Left cardiac atrium (tissue), 4 donors: ENCODE measurements at regions not wholly inside any gene's neighbourhood (a gene's known extent, or its start where the extent isn't known, plus 50 kb on each side); places are given as distances from the start of the nearest gene placed in this dataset.

Experiments
- ATAC-seq, 2 donors: fragments of 200-7000 bp; cut with Tn5 transposase; one replicate each; pipeline ENCODE4 v1.9.1; 2020; ENCODE audit warnings: mild to moderate bottlenecking in 2 of 2, moderate library complexity in 2 of 2
- DNase-seq: peaks from one replicate; pipeline ENCODE4 v3.0.0-alpha.2; 2020
- intact Hi-C, 2 donors: fragments of 100-400 bp; cut with DNase I; formaldehyde crosslinking; loops; one replicate each; pipeline versions ENCODE4 v1.14.1 to v1.15.1; 2022 to 2023
- donor health status: DM: no; HTN: yes; CAD: no.
- donor health status: DM: no; HTN: yes; CAD: no; lungs with severe emphysema.
- donor health status: DM: yes; HTN: yes; CAD: no.
- donor health status: Dilated cardiomyopathy.

DNA sequence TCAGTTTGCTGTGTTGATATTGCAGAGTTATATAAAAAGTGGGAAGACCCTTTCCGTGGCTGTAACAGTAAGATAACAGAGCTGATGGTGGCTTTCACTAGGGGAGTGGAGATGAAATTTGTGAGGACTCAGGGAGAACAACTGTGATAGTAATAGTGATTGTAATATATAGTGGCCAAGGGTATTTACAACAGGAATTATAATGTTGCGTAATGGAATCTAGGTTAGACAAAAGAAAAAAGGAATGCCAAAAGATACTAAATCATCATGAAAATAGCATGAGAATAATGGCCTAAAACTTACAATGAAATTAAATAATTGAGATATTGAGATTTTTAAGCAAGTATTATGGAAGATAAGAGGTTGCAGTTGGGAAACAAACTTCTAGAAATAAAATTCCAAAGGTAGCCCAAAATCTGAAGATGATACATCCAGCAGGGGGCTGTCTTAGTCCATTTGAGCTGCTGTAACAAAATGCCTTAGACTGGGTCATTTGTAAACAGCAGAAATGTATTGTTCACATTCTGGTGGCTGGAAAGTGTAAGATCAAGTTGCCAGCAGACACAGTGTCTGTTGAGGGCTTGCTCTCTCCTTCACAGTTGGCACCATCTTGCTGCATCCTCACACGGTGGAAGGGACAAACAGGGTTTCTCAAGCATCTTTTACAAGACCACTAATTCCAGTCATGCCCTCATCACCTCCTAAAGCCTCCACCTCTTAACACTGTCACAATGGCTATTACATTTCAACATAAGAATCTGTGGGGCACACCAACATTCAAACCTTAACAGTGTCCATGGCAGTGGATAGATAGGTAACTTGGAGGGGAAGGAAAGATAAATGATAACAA lies 711.2 kb downstream of the MRPL39 start:
- no peak for DNase-seq
- no peak for ATAC-seq
- intact Hi-C loops, result loop anchor here (1.0 to 5.0 kb wide), 3 partner anchors 416 to 491 kb away; no protein-coding TSS in a partner anchor

DNA sequence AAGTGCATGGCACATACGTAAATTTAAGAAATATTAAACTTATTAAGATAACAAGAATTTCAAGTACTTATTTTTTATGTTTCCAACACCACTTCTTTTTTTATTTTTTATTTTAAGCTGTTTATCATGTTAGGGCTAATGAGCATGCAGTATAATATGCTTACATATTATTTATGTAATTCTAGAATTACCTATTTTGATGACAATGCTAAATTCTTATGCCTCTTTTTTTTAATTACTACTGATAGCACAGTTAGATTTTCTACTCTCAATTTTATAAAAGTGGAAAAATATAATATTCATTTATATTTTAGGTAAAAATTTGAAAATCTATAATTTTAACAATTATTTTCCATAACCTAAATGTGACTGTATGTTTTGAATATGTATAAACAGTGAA lies 713.0 kb downstream of the MRPL39 start:
- DNase-seq, result no peak
- intact Hi-C loops, result no loop called here
- no peak for ATAC-seq

DNA sequence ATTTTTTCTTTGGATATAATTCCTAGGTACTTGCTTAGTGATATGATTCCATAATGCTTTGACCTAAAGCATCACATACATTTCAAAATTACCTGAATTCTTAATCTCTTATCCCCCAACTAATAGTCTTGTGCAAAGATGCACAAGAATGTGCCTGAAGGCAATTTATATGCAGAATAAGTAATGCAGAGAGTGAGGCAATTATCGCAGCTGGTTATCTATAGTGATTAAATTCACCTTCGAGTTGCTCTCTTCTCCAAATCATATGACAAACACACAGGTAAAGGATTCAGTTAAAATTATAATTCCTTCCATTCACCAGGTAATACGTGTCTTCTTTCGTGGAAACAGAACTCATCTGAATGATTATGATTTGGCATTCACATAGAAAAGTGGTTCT lies 717.3 kb downstream of the MRPL39 start:
- intact Hi-C loops, result no loop called here
- DNase-seq, result no peak
- ATAC-seq, result no peak

DNA sequence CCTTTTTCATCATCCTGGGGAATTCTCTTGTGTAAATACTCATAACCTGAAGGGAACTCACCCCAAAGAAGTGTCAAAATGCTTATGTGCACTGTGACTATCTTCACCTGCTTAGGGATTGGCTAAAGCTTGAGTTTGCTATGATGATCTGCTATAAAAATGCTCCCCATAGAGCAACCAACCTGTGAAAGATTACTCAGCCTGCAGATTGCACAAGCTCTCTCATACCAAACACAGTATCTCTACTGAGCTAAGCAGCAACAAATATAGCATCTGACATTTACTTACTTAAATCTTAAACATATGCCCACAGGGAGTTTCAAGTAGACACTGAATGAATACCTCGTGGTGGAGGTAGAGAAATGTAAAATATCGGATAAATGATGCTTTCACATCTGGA lies 725.8 kb downstream of the MRPL39 start:
- ATAC-seq (no peak), DNase-seq (no peak)
- intact Hi-C loops, result no loop called here

DNA sequence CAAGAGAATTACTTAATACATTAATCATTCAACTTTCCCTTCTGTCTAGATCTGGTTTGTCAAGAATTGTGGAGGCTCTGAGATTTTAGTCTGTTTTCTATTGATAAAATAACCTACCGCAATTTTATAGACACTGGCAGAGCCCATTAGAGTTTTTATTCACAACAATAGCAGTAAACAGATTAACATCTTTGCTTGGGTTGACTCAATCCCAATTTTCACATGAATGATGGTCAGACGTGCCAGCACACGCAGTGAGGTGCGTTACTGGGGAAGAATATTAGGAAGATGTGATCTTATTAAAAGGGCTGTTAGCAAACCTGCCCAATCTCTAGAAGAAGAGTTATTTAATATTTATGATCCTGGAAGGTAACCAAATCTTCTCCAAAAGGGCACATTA lies 736.6 kb downstream of the MRPL39 start:
- DNase-seq (no peak), ATAC-seq (no peak)
- intact Hi-C loops, result no loop called here

DNA sequence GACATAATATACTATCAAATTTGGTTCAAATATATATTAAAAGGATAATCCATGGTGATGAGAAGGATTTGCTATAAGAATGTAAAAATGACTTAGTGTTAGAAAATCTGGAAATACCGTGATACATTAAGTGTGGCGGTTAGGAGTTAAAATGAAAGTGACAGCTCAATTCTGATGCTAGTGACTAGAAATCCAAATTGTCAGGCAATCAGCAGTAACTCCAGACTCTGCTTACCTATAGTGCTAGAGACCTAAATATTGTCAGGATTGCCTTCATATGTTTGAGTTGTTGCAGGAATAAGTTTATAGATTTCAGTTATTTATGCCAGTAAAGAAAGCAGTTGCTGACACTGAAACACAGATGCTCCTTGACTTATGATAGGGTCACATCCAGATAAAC lies 737.4 kb downstream of the MRPL39 start:
- ATAC-seq (no peak), DNase-seq (no peak)
- intact Hi-C loops, result no loop called here

DNA sequence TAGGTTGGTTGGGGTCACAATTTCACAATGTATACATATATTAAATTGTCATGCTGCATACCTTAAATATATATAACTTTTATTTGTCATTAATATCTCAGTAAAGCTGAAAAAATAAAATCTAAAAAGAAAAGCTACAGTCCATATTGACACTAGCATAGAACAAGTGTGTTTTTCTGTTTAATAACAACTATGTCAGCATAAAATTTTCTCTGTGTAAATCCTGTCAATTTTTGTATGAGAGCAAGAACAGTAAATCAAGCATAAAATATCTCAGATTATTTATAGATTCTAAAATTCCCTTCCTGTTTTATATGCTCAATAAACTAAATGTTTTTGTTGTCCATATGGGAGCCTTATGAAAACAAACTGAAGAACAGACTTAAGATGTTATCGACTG lies 739.2 kb downstream of the MRPL39 start:
- intact Hi-C loops, result no loop called here
- ATAC-seq, result no peak
- DNase-seq, result no peak

DNA sequence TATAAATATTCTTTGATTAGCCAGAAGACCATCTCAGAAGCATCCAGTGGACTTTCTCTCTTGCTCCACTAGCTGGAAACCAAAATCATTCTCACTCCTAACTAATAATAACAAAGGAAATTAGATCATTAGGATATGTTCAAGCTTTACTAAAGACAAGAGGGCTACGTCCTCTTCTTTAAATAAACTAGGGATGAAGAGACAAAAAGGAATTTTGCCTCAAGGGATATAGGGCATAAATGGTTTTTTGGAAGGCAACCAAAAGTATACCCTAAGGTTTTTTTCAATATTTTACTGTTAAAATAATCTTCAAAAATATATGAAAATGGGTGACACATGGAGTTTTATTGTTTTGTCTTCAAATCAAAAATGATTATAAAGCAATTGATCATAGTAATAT lies 745.8 kb downstream of the MRPL39 start:
- DNase-seq, result no peak
- intact Hi-C loops, result no loop called here
- no peak for ATAC-seq

DNA sequence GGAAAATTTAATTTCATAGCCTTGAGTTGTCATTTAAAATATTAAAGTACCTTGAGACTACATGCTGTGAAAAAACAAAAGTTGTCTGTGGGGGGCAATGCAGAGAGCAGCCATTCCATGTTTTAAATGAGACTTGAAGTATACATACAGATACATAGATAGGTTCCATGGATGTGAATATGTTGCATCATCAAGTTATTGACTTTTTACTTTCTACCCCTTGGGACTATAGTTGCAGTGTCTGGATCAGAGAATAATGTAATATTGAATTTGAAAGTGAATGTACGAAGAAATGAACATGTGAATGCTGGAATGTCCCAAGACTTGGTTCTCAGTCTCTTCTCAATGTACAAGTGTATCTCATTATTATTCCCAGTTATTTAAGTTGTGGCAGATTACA lies 751.0 kb downstream of the MRPL39 start:
- ATAC-seq (no peak), DNase-seq (no peak)
- intact Hi-C loops, result no loop called here

DNA sequence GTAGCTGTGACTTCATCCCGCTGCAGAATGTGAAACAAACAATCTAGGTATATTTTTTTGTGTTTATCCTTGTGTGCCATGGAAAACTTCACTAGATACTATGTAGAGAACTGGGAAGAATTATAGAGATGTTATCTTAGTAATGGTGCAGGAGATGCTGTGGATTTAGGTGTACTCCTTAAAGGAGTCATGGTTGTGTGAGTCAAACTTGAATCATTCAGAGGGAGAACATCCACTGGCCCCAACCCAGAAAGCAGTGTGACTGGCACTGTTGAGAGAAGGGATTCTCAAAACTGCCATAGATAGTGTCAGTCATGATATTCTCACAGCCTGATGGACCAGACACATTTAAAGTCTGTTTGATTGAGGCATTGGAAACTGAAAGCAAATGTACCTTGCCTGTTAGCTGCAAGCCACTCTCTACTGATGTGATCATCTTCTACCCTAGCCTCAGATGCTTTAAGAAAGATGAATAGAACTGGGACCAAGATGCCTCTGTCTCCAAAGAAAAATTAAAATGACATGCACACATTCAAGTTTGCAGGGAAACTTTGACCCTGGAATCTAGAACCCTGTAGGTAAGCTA lies 754.6 kb downstream of the MRPL39 start:
- ATAC-seq (no peak), DNase-seq (no peak)
- intact Hi-C loops, result no loop called here

DNA sequence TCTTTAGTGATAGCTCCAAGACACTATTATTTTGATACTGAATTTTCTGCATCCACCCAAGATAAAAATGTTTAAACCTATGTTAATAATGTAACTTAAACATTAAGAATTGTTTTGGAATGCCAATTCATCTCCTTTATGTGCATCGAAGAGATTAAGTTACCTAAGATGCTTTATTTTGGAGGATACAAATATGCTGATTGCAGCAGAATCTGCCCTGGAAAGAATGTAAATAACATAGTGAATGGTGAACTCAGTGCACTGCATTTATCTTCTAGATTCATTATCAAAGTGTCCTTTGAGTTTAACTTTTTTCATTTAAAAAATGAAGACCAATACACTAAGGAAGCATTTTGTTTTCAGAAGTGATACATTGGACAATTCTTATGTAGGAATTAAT lies 757.2 kb downstream of the MRPL39 start:
- ATAC-seq, result no peak
- intact Hi-C loops, result no loop called here
- no peak for DNase-seq

DNA sequence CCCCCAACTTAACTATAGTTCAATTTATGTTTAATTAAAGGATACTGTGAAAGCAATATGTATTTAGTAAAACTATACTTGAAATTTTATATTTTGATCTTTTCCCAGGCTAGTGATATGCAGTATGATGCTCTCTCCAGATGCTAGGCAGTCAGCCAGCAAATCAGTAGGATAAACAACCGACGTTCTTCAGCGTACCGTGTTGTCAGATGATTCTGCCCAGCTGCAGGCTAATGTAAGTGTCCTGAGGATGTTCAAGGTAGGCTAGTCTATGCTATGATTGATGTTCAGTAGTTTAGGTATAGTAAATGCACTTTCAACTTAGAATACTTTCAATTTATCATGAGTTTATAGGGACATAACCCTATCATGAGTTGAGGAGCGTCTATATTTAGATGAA lies 762.6 kb downstream of the MRPL39 start:
- intact Hi-C loops, result no loop called here
- DNase-seq, result no peak
- ATAC-seq, result no peak

DNA sequence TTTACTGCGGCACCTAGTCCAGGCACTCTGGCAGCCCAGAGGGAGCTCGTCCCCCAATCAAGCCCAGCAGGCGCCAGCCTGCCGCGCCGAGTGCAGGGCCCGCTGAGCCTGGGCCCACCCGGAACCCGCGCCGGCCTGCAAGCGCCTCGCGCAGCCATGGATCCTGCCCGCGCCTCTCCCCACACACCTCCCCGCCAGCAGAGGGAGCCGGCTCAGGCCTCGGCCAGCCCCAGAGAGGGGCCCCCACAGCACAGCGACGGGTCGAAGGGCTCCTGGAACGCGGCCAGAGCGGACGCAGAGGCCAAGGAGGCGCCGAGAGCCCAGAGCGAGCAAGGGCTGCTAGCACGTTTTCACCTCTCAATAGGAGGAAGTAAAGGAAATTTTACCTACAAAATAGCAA lies 767.0 kb downstream of the MRPL39 start:
- ATAC-seq (no peak), DNase-seq (no peak)
- intact Hi-C loops, result no loop called here

DNA sequence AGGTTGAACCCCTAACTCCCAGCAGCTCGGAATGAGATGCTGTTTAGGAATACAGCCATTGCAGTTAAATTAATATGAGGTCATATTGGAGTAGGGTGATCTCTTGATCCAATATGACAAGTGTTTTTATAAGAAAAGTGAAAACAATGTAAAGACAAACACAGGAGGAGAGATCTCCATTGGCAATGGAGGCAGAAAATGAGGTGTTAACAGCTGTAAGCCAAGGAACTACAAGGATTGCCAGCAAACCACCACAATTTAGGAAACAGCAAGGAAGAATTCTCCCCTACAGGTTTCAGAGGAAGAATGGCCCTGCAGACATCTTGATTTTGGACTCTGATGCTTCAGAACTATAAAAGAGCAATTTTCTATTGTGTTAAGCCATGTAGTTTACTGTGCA lies 774.3 kb downstream of the MRPL39 start:
- DNase-seq, result no peak
- ATAC-seq, result no peak
- intact Hi-C loops, result no loop called here

DNA sequence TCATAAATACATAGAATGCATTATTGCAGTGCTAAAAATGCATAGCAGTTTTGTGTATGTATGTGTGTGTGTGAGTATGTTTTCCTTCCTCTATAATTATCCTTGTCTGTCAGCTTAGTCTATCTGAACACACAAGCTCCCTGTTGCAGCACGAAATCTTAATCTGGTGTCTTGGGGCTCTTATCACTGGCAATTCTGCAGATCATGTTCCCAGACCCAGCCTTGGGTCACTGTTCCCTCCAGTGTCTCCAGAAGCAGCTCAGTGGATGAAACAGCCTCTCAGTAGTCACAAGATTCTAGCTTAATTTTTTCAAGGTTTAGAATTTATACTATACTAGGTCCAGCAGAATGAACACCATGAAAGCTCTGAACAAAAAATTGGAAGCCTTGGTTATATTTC lies 777.9 kb downstream of the MRPL39 start:
- intact Hi-C loops, result no loop called here
- DNase-seq (no peak), ATAC-seq (no peak)

DNA sequence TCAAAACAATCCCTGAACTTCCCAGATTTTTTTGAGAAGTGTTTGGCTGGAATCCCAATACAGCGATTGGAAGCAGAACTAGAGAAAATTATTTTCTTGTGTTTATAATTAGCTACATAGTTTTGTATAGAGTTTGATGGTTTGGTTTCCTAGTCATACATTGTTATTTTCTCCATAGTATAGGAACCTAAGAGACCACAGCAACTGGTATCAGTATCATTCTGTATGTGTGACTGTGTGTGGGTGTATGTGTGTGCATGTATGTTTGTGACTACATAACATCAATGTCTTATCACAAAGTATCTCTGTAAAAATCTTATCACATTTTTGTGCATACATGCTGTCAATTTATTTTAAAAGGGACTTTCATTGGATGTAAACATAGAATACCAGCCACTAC lies 780.5 kb downstream of the MRPL39 start:
- intact Hi-C loops, result no loop called here
- no peak for DNase-seq
- ATAC-seq, result no peak

DNA sequence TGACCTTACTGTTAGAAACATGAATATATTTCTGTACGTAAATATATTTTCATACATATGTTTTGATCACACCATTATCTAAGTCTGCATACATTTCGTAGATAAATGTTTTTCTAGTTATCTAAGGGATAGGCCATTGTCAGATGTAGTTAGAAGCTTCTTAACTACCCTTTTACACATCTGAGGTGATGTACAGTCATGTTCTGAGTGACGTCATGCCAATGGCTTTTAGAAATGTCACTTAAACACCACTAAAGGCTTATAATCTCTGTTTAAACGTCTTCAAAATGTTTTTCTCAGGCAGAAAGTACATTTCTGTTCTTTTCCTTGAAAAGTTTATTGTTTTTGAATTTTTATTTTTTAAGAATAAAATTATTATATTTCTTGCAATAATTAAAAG lies 781.9 kb downstream of the MRPL39 start:
- no peak for DNase-seq
- ATAC-seq, result no peak
- intact Hi-C loops, result no loop called here

DNA sequence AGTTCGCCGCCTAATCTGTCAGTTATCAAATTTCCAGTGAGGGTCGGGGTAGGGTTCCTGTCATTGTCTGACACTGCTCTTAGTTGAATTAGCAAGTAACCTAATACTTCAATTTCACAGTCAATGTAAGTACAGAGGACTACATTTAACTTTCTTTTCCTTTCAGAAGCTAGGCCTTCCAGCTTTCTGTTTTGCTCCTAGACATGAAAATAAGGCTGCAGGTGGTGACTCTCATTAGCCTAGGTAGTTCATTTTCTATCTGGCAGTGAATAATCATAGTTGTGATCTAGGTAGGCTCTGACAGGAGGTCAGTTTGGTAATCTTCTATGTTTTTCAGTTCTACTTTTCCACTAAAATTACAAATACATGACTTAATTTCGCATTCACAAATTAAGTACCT lies 783.1 kb downstream of the MRPL39 start:
- intact Hi-C loops, result no loop called here
- DNase-seq, result no peak
- ATAC-seq, result no peak

DNA sequence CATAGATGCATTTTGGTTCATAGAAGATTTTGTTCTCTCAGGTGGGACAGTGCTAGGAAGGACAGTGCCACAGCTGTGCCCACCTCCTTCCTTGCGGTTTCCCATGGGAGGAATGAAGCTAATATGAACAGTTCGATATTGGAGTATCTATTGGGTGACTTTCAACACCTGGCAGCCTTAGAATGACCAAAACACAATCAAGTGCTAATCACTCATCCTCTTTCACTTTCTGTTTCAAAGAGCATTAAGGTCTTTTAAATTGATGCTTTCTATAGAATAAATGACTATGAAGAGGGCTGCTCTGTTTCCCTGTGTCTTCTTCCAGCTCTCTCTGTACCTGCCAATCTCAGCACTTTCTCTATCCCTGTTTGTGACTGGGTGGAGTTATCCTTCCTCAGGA lies 784.0 kb downstream of the MRPL39 start:
- intact Hi-C loops, result no loop called here
- DNase-seq (no peak), ATAC-seq (no peak)

DNA sequence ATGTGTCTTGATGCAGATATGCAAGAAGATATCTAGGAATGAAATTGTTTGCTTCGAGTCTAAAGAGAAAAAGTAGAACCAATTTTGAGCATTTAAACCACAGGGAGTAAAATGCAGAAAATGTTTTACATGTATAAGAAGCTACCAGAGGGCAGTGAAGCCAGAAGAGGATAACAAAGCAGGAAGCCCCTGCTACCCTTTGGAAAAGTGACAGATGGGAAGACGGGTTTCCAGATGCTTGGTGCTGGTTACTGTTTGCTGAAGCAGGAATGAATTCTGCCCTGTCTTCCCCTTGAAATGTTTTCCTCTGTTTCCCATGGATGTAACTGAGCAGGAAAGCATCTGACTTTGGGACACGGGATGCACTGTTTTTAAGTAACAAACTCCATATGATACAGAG lies 822.2 kb downstream of the MRPL39 start:
- ATAC-seq (no peak), DNase-seq (no peak)
- intact Hi-C loops, result no loop called here

DNA sequence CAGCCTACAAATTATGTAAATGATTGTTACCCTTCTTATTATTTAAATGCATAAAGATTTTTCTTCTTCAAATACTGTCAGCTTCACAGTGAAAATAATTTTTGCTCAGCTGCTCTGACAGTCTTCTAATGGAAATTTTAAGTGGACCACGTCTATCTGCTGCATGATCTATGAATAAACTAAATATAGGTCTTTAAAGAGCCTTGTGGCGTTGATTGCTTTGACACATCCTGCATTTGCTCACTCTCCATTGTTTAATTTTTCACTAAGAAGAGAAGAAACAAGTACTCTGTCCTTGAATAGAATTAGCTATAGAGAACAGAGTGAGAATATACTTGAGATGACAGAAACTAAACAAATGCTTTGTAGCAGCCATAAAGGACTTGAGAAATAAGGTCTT lies 826.1 kb downstream of the MRPL39 start:
- ATAC-seq (no peak), DNase-seq (no peak)
- intact Hi-C loops, result no loop called here
